ENCODE measurements at regions not wholly inside any gene's neighbourhood (a gene's known extent, or its start where the extent isn't known, plus 50 kb on each side); places are given as distances from the start of the nearest gene placed in this dataset.

GRCh38 chr10:81514811-81515210, 360.2 kb upstream of the NRG3 start:
- Histone ChIP-seq H3K4me3 (ENCODE audit: low read length in 2 of 2) (no peak overlapping the region), H3K36me3 (ENCODE audit: control insufficient read depth in 2 of 2, insufficient read depth in 2 of 2, low read length in 1 of 2) (no peaks in the 10 kb centered on the region), H3K27me3 (ENCODE audit: control insufficient read depth in 2 of 2, insufficient read depth in 1 of 2, low read length in 1 of 2) (no peaks in the 10 kb centered on the region), H3K4me1 (ENCODE audit: control insufficient read depth in 2 of 2, insufficient read depth in 2 of 2, low read length in 2 of 2) (no peaks in the 10 kb centered on the region), H3K27ac (ENCODE audit: low read depth in 1 of 2, low read length in 1 of 2) (no peak overlapping the region), H3K9me3 (ENCODE audit: control insufficient read depth in 2 of 2, insufficient read depth in 1 of 2, low read length in 1 of 2) (no peaks in the 10 kb centered on the region)
- DNase-seq (ENCODE audit: low read depth in 6 of 9, low spot score in 9 of 9), result no peak

GRCh38 chr10:81520688-81521087, 354.3 kb upstream of the NRG3 start:
- Histone ChIP-seq H3K27me3 (ENCODE audit: control insufficient read depth in 2 of 2, insufficient read depth in 1 of 2, low read length in 1 of 2) (no peaks in the 10 kb centered on the region), H3K27ac (ENCODE audit: low read depth in 1 of 2, low read length in 1 of 2) (no peak overlapping the region), H3K4me1 (ENCODE audit: control insufficient read depth in 2 of 2, insufficient read depth in 2 of 2, low read length in 2 of 2) (no peaks in the 10 kb centered on the region), H3K9me3 (ENCODE audit: control insufficient read depth in 2 of 2, insufficient read depth in 1 of 2, low read length in 1 of 2) (no peaks in the 10 kb centered on the region), H3K36me3 (ENCODE audit: control insufficient read depth in 2 of 2, insufficient read depth in 2 of 2, low read length in 1 of 2) (no peaks in the 10 kb centered on the region), H3K4me3 (ENCODE audit: low read length in 2 of 2) (no peak overlapping the region)
- DNase-seq (ENCODE audit: low read depth in 6 of 9, low spot score in 9 of 9), result no peak
- 90% methylated on average over 1 of the region's 1 CpG for WGBS

GRCh38 chr10:81524467-81524866, 350.5 kb upstream of the NRG3 start:
- peaks cover 0 to 5% of the 10 kb centered on the region in 2 donors for H3K9me3 ChIP-seq (ENCODE audit: control insufficient read depth in 2 of 2, insufficient read depth in 1 of 2, low read length in 1 of 2)
- WGBS, result 83% methylated on average over 2 of the region's 2 CpGs
- DNase-seq (ENCODE audit: low read depth in 6 of 9, low spot score in 9 of 9), result no peak
- no peak overlapping the region for H3K4me3 ChIP-seq (ENCODE audit: low read length in 2 of 2)
- no peaks in the 10 kb centered on the region for H3K36me3 ChIP-seq (ENCODE audit: control insufficient read depth in 2 of 2, insufficient read depth in 2 of 2, low read length in 1 of 2)
- H3K27ac ChIP-seq (ENCODE audit: low read depth in 1 of 2, low read length in 1 of 2), result no peak overlapping the region
- no peaks in the 10 kb centered on the region for H3K4me1 ChIP-seq (ENCODE audit: control insufficient read depth in 2 of 2, insufficient read depth in 2 of 2, low read length in 2 of 2)
- no peaks in the 10 kb centered on the region for H3K27me3 ChIP-seq (ENCODE audit: control insufficient read depth in 2 of 2, insufficient read depth in 1 of 2, low read length in 1 of 2)

- Histone ChIP-seq H3K27me3 (ENCODE audit: control insufficient read depth in 2 of 2, insufficient read depth in 1 of 2, low read length in 1 of 2) (no peaks in the 10 kb centered on the region), H3K27ac (ENCODE audit: low read depth in 1 of 2, low read length in 1 of 2) (no peak overlapping the region), H3K9me3 (ENCODE audit: control insufficient read depth in 2 of 2, insufficient read depth in 1 of 2, low read length in 1 of 2) (peaks cover 0 to 5% of the 10 kb centered on the region in 2 donors), H3K4me1 (ENCODE audit: control insufficient read depth in 2 of 2, insufficient read depth in 2 of 2, low read length in 2 of 2) (no peaks in the 10 kb centered on the region), H3K36me3 (ENCODE audit: control insufficient read depth in 2 of 2, insufficient read depth in 2 of 2, low read length in 1 of 2) (no peaks in the 10 kb centered on the region), H3K4me3 (ENCODE audit: low read length in 2 of 2) (no peak overlapping the region)
- DNase-seq (ENCODE audit: low read depth in 6 of 9, low spot score in 9 of 9), result no peak
- WGBS, result 94% methylated on average over 6 of the region's 6 CpGs
Observed at GRCh38 chr10:81532403-81532802, 342.6 kb upstream of the NRG3 start.

- peaks cover 0 to 3% of the 10 kb centered on the region in 2 donors for H3K9me3 ChIP-seq (ENCODE audit: control insufficient read depth in 2 of 2, insufficient read depth in 1 of 2, low read length in 1 of 2)
- H3K27me3 ChIP-seq (ENCODE audit: control insufficient read depth in 2 of 2, insufficient read depth in 1 of 2, low read length in 1 of 2), result no peaks in the 10 kb centered on the region
- no peaks in the 10 kb centered on the region for H3K36me3 ChIP-seq (ENCODE audit: control insufficient read depth in 2 of 2, insufficient read depth in 2 of 2, low read length in 1 of 2)
- DNase-seq (ENCODE audit: low read depth in 6 of 9, low spot score in 9 of 9), result no peak
- no peak overlapping the region for H3K4me3 ChIP-seq (ENCODE audit: low read length in 2 of 2)
- H3K4me1 ChIP-seq (ENCODE audit: control insufficient read depth in 2 of 2, insufficient read depth in 2 of 2, low read length in 2 of 2), result no peaks in the 10 kb centered on the region
- H3K27ac ChIP-seq (ENCODE audit: low read depth in 1 of 2, low read length in 1 of 2), result no peak overlapping the region
- 92% methylated on average over 2 of the region's 2 CpGs for WGBS
Observed at GRCh38 chr10:81534991-81535390, 340.0 kb upstream of the NRG3 start.

- Histone ChIP-seq H3K27ac (ENCODE audit: low read depth in 1 of 2, low read length in 1 of 2) (no peak overlapping the region), H3K4me3 (ENCODE audit: low read length in 2 of 2) (no peak overlapping the region), H3K4me1 (ENCODE audit: control insufficient read depth in 2 of 2, insufficient read depth in 2 of 2, low read length in 2 of 2) (no peaks in the 10 kb centered on the region), H3K9me3 (ENCODE audit: control insufficient read depth in 2 of 2, insufficient read depth in 1 of 2, low read length in 1 of 2) (no peaks in the 10 kb centered on the region), H3K27me3 (ENCODE audit: control insufficient read depth in 2 of 2, insufficient read depth in 1 of 2, low read length in 1 of 2) (no peaks in the 10 kb centered on the region), H3K36me3 (ENCODE audit: control insufficient read depth in 2 of 2, insufficient read depth in 2 of 2, low read length in 1 of 2) (no peaks in the 10 kb centered on the region)
- DNase-seq (ENCODE audit: low read depth in 6 of 9, low spot score in 9 of 9), result no peak
Observed at GRCh38 chr10:81541517-81541916, 333.5 kb upstream of the NRG3 start.

- Histone ChIP-seq H3K36me3 (ENCODE audit: control insufficient read depth in 2 of 2, insufficient read depth in 2 of 2, low read length in 1 of 2) (no peaks in the 10 kb centered on the region), H3K4me3 (ENCODE audit: low read length in 2 of 2) (no peak overlapping the region), H3K27me3 (ENCODE audit: control insufficient read depth in 2 of 2, insufficient read depth in 1 of 2, low read length in 1 of 2) (no peaks in the 10 kb centered on the region), H3K9me3 (ENCODE audit: control insufficient read depth in 2 of 2, insufficient read depth in 1 of 2, low read length in 1 of 2) (peaks cover 2 to 13% of the 10 kb centered on the region in 2 donors), H3K27ac (ENCODE audit: low read depth in 1 of 2, low read length in 1 of 2) (no peak overlapping the region), H3K4me1 (ENCODE audit: control insufficient read depth in 2 of 2, insufficient read depth in 2 of 2, low read length in 2 of 2) (no peaks in the 10 kb centered on the region)
- WGBS, result 93% methylated on average over 5 of the region's 5 CpGs
- no peak for DNase-seq (ENCODE audit: low read depth in 6 of 9, low spot score in 9 of 9)
Observed at GRCh38 chr10:81546243-81546642, 328.8 kb upstream of the NRG3 start.

GRCh38 chr10:81548160-81548559, 326.8 kb upstream of the NRG3 start:
- H3K9me3 ChIP-seq (ENCODE audit: control insufficient read depth in 2 of 2, insufficient read depth in 1 of 2, low read length in 1 of 2), result peaks cover 2 to 13% of the 10 kb centered on the region in 2 donors
- no peak overlapping the region for H3K4me3 ChIP-seq (ENCODE audit: low read length in 2 of 2)
- WGBS, result 92% methylated on average over 3 of the region's 3 CpGs
- DNase-seq (ENCODE audit: low read depth in 6 of 9, low spot score in 9 of 9), result no peak
- no peak overlapping the region for H3K27ac ChIP-seq (ENCODE audit: low read depth in 1 of 2, low read length in 1 of 2)
- no peaks in the 10 kb centered on the region for H3K36me3 ChIP-seq (ENCODE audit: control insufficient read depth in 2 of 2, insufficient read depth in 2 of 2, low read length in 1 of 2)
- H3K27me3 ChIP-seq (ENCODE audit: control insufficient read depth in 2 of 2, insufficient read depth in 1 of 2, low read length in 1 of 2), result no peaks in the 10 kb centered on the region
- no peaks in the 10 kb centered on the region for H3K4me1 ChIP-seq (ENCODE audit: control insufficient read depth in 2 of 2, insufficient read depth in 2 of 2, low read length in 2 of 2)

GRCh38 chr10:81564143-81564542, 310.9 kb upstream of the NRG3 start:
- WGBS, result 53% methylated on average over 3 of the region's 3 CpGs
- H3K36me3 ChIP-seq (ENCODE audit: control insufficient read depth in 2 of 2, insufficient read depth in 2 of 2, low read length in 1 of 2), result no peaks in the 10 kb centered on the region

GRCh38 chr10:81569488-81569887, 305.5 kb upstream of the NRG3 start:
- WGBS, result 92% methylated on average over 5 of the region's 5 CpGs
- Histone ChIP-seq H3K27ac (ENCODE audit: low read depth in 1 of 2, low read length in 1 of 2) (no peak overlapping the region), H3K36me3 (ENCODE audit: control insufficient read depth in 2 of 2, insufficient read depth in 2 of 2, low read length in 1 of 2) (no peaks in the 10 kb centered on the region), H3K4me3 (ENCODE audit: low read length in 2 of 2) (no peak overlapping the region), H3K27me3 (ENCODE audit: control insufficient read depth in 2 of 2, insufficient read depth in 1 of 2, low read length in 1 of 2) (no peaks in the 10 kb centered on the region), H3K9me3 (ENCODE audit: control insufficient read depth in 2 of 2, insufficient read depth in 1 of 2, low read length in 1 of 2) (peaks cover 3 to 18% of the 10 kb centered on the region in 2 donors), H3K4me1 (ENCODE audit: control insufficient read depth in 2 of 2, insufficient read depth in 2 of 2, low read length in 2 of 2) (no peaks in the 10 kb centered on the region)
- DNase-seq (ENCODE audit: low read depth in 6 of 9, low spot score in 9 of 9), result no peak

More at GRCh38 chr10:81564143-81564542, 310.9 kb upstream of the NRG3 start:
- no peaks in the 10 kb centered on the region for H3K4me1 ChIP-seq (ENCODE audit: control insufficient read depth in 2 of 2, insufficient read depth in 2 of 2, low read length in 2 of 2)
- no peaks in the 10 kb centered on the region for H3K27me3 ChIP-seq (ENCODE audit: control insufficient read depth in 2 of 2, insufficient read depth in 1 of 2, low read length in 1 of 2)
- H3K27ac ChIP-seq (ENCODE audit: low read depth in 1 of 2, low read length in 1 of 2), result no peak overlapping the region
- H3K9me3 ChIP-seq (ENCODE audit: control insufficient read depth in 2 of 2, insufficient read depth in 1 of 2, low read length in 1 of 2), result no peaks in the 10 kb centered on the region
- DNase-seq (ENCODE audit: low read depth in 6 of 9, low spot score in 9 of 9), result no peak
- H3K4me3 ChIP-seq (ENCODE audit: low read length in 2 of 2), result no peak overlapping the region
